ENCODE measurements at regions not wholly inside any gene's neighbourhood (a gene's known extent, or its start where the extent isn't known, plus 50 kb on each side); places are given as distances from the start of the nearest gene placed in this dataset.

- H3K9me3 Mint-ChIP-seq = peaks cover 3 to 8% of the 10 kb centered on the region in 2 donors
- H3K36me3 Mint-ChIP-seq (ENCODE audit: insufficient read depth) = no peaks in the 10 kb centered on the region
- DNase-seq = no peak
- no peaks in the 10 kb centered on the region for H3K27me3 Mint-ChIP-seq
- H3K4me3 Mint-ChIP-seq = no peak overlapping the region
- no peaks in the 10 kb centered on the region for H3K4me1 Mint-ChIP-seq (ENCODE audit: low read depth in 2 of 2)
- no peak for ATAC-seq (replicated peaks)
- H3K27ac Mint-ChIP-seq = no peak overlapping the region
Observed at GRCh38 chr21:16589006-16589898, 859.5 kb downstream of the USP25 start.

- Mint-ChIP-seq H3K36me3 (ENCODE audit: insufficient read depth) (no peaks in the 10 kb centered on the region), H3K4me1 (ENCODE audit: low read depth in 2 of 2) (no peaks in the 10 kb centered on the region), H3K9me3 (peaks cover 3 to 8% of the 10 kb centered on the region in 2 donors), H3K27me3 (no peaks in the 10 kb centered on the region), H3K27ac (no peak overlapping the region), H3K4me3 (no peak overlapping the region)
- ATAC-seq (replicated peaks) = no peak
- DNase-seq = no peak
Observed at GRCh38 chr21:16590186-16590585, 860.4 kb downstream of the USP25 start.

- H3K9me3 Mint-ChIP-seq = peaks cover 3 to 8% of the 10 kb centered on the region in 2 donors
- ATAC-seq (replicated peaks) (no peak), DNase-seq (no peak)
- no peak overlapping the region for H3K4me3 Mint-ChIP-seq
- no peaks in the 10 kb centered on the region for H3K27me3 Mint-ChIP-seq
- no peak overlapping the region for H3K27ac Mint-ChIP-seq
- H3K4me1 Mint-ChIP-seq (ENCODE audit: low read depth in 2 of 2) = no peaks in the 10 kb centered on the region
- no peaks in the 10 kb centered on the region for H3K36me3 Mint-ChIP-seq (ENCODE audit: insufficient read depth)
Observed at GRCh38 chr21:16590641-16591292, 861.0 kb downstream of the USP25 start.

GRCh38 chr21:16592381-16592780 lies 862.6 kb downstream of the USP25 start:
- Mint-ChIP-seq H3K27ac (no peak overlapping the region), H3K36me3 (ENCODE audit: insufficient read depth) (no peaks in the 10 kb centered on the region), H3K9me3 (peaks cover 3 to 15% of the 10 kb centered on the region in 2 donors), H3K4me3 (no peak overlapping the region), H3K4me1 (ENCODE audit: low read depth in 2 of 2) (no peaks in the 10 kb centered on the region), H3K27me3 (no peaks in the 10 kb centered on the region)
- DNase-seq (no peak), ATAC-seq (replicated peaks) (no peak)

GRCh38 chr21:16594191-16594590 lies 864.4 kb downstream of the USP25 start:
- DNase-seq (no peak), ATAC-seq (replicated peaks) (no peak)
- no peak overlapping the region for H3K27ac Mint-ChIP-seq
- peaks cover 3 to 15% of the 10 kb centered on the region in 2 donors for H3K9me3 Mint-ChIP-seq
- H3K4me1 Mint-ChIP-seq (ENCODE audit: low read depth in 2 of 2) = no peaks in the 10 kb centered on the region
- H3K36me3 Mint-ChIP-seq (ENCODE audit: insufficient read depth) = no peaks in the 10 kb centered on the region
- no peak overlapping the region for H3K4me3 Mint-ChIP-seq
- no peaks in the 10 kb centered on the region for H3K27me3 Mint-ChIP-seq

GRCh38 chr21:16596369-16596768 lies 866.6 kb downstream of the USP25 start:
- no peak overlapping the region for H3K27ac Mint-ChIP-seq
- H3K9me3 Mint-ChIP-seq = peaks cover 2 to 26% of the 10 kb centered on the region in 2 donors
- no peak for DNase-seq
- no peaks in the 10 kb centered on the region for H3K4me1 Mint-ChIP-seq (ENCODE audit: low read depth in 2 of 2)
- no peak for ATAC-seq (replicated peaks)
- no peaks in the 10 kb centered on the region for H3K27me3 Mint-ChIP-seq
- H3K4me3 Mint-ChIP-seq = no peak overlapping the region
- H3K36me3 Mint-ChIP-seq (ENCODE audit: insufficient read depth) = no peaks in the 10 kb centered on the region

- Mint-ChIP-seq H3K9me3 (peaks cover 0 to 18% of the 10 kb centered on the region in 2 donors), H3K27ac (no peak overlapping the region), H3K4me3 (no peak overlapping the region), H3K4me1 (ENCODE audit: low read depth in 2 of 2) (no peaks in the 10 kb centered on the region), H3K36me3 (ENCODE audit: insufficient read depth) (no peaks in the 10 kb centered on the region), H3K27me3 (no peaks in the 10 kb centered on the region)
- no peak for ATAC-seq (replicated peaks)
- no peak for DNase-seq
Observed at GRCh38 chr21:16597753-16598152, 868.0 kb downstream of the USP25 start.

GRCh38 chr21:16605597-16605996 lies 875.8 kb downstream of the USP25 start:
- DNase-seq (no peak), ATAC-seq (replicated peaks) (no peak)
- Mint-ChIP-seq H3K27ac (no peak overlapping the region), H3K27me3 (no peaks in the 10 kb centered on the region), H3K9me3 (peaks cover 5 to 8% of the 10 kb centered on the region in 2 donors), H3K36me3 (ENCODE audit: insufficient read depth) (no peaks in the 10 kb centered on the region), H3K4me1 (ENCODE audit: low read depth in 2 of 2) (no peaks in the 10 kb centered on the region), H3K4me3 (no peak overlapping the region)

- peaks cover 5 to 7% of the 10 kb centered on the region in 2 donors for H3K9me3 Mint-ChIP-seq
- H3K27ac Mint-ChIP-seq = no peak overlapping the region
- ATAC-seq (replicated peaks) (no peak), DNase-seq (no peak)
- H3K4me3 Mint-ChIP-seq = no peak overlapping the region
- H3K27me3 Mint-ChIP-seq = no peaks in the 10 kb centered on the region
- H3K4me1 Mint-ChIP-seq (ENCODE audit: low read depth in 2 of 2) = no peaks in the 10 kb centered on the region
- H3K36me3 Mint-ChIP-seq (ENCODE audit: insufficient read depth) = no peaks in the 10 kb centered on the region
Observed at GRCh38 chr21:16606271-16606670, 876.5 kb downstream of the USP25 start.

GRCh38 chr21:16608209-16608830 lies 878.5 kb downstream of the USP25 start:
- no peak overlapping the region for H3K4me3 Mint-ChIP-seq
- H3K27me3 Mint-ChIP-seq = no peaks in the 10 kb centered on the region
- H3K27ac Mint-ChIP-seq = no peak overlapping the region
- H3K9me3 Mint-ChIP-seq = peaks cover 5 to 7% of the 10 kb centered on the region in 2 donors
- H3K4me1 Mint-ChIP-seq (ENCODE audit: low read depth in 2 of 2) = no peaks in the 10 kb centered on the region
- no peaks in the 10 kb centered on the region for H3K36me3 Mint-ChIP-seq (ENCODE audit: insufficient read depth)
- DNase-seq (no peak), ATAC-seq (replicated peaks) (no peak)

- H3K36me3 Mint-ChIP-seq (ENCODE audit: insufficient read depth) = no peaks in the 10 kb centered on the region
- H3K27me3 Mint-ChIP-seq = no peaks in the 10 kb centered on the region
- H3K4me1 Mint-ChIP-seq (ENCODE audit: low read depth in 2 of 2) = no peaks in the 10 kb centered on the region
- ATAC-seq (replicated peaks) = no peak
- no peak overlapping the region for H3K27ac Mint-ChIP-seq
- DNase-seq = no peak
- H3K4me3 Mint-ChIP-seq = no peak overlapping the region
- H3K9me3 Mint-ChIP-seq = peaks cover 4 to 13% of the 10 kb centered on the region in 2 donors
Observed at GRCh38 chr21:16619281-16619680, 889.5 kb downstream of the USP25 start.

- DNase-seq (no peak), ATAC-seq (replicated peaks) (no peak)
- Mint-ChIP-seq H3K27ac (no peak overlapping the region), H3K4me1 (ENCODE audit: low read depth in 2 of 2) (no peaks in the 10 kb centered on the region), H3K27me3 (no peaks in the 10 kb centered on the region), H3K4me3 (no peak overlapping the region), H3K36me3 (ENCODE audit: insufficient read depth) (no peaks in the 10 kb centered on the region), H3K9me3 (peaks cover 4 to 13% of the 10 kb centered on the region in 2 donors)
Observed at GRCh38 chr21:16620786-16621320, 891.1 kb downstream of the USP25 start.

GRCh38 chr21:16624479-16625118 lies 888.2 kb upstream of the CXADR start:
- peaks cover under 1 to 7% of the 10 kb centered on the region in 2 donors for H3K9me3 Mint-ChIP-seq
- H3K27me3 Mint-ChIP-seq = no peaks in the 10 kb centered on the region
- no peaks in the 10 kb centered on the region for H3K4me1 Mint-ChIP-seq (ENCODE audit: low read depth in 2 of 2)
- H3K36me3 Mint-ChIP-seq (ENCODE audit: insufficient read depth) = no peaks in the 10 kb centered on the region
- H3K4me3 Mint-ChIP-seq = no peak overlapping the region
- no peak for DNase-seq
- no peak overlapping the region for H3K27ac Mint-ChIP-seq
- ATAC-seq (replicated peaks) = no peak

All from effector memory CD8-positive, alpha-beta T cell (primary cell).